AG10803 (cell line): ENCODE measurements at regions not wholly inside any gene's neighbourhood (a gene's known extent, or its start where the extent isn't known, plus 50 kb on each side); places are given as distances from the start of the nearest gene placed in this dataset.

Experiments
- DNase-seq: peaks from one replicate; pipeline ENCODE4 v3.0.0; 2010; ENCODE audit warnings: low read depth
- H3K4me3 ChIP-seq: 2 replicates; pipeline ENCODE4 v1.5.1; 2011; ENCODE audit warnings: mild to moderate bottlenecking, low read length, control low read depth
- TF ChIP-seq, protein P1 (sequence below): conservative IDR thresholded peaks from 2 replicates; pipeline ENCODE4 v1.5.1; 2011; ENCODE audit warnings: mild to moderate bottlenecking, low read length, control low read depth, inconsistent platforms

DNA sequence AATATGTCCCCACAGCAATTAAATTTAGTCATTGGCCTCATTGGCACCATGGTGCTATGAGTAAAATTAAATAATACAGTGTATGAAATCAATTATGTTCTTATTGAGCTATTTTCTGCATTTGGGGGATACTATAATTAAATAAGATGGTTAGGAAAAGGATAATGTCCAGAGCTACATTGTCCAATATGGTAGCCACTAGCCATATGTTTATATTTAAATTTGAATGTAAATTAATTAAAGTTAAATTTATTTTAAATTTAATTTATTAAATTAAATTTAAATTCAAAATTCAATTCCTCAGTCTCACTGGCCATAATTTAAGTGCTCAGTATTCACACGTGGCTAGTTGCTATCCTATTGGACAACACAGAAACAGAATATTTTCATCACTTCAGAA lies 115.7 kb downstream of the SPATA31D1 start:
- H3K4me3 ChIP-seq: no peak overlapping the region
- no peak for DNase-seq
- TF ChIP-seq, protein P1, sequence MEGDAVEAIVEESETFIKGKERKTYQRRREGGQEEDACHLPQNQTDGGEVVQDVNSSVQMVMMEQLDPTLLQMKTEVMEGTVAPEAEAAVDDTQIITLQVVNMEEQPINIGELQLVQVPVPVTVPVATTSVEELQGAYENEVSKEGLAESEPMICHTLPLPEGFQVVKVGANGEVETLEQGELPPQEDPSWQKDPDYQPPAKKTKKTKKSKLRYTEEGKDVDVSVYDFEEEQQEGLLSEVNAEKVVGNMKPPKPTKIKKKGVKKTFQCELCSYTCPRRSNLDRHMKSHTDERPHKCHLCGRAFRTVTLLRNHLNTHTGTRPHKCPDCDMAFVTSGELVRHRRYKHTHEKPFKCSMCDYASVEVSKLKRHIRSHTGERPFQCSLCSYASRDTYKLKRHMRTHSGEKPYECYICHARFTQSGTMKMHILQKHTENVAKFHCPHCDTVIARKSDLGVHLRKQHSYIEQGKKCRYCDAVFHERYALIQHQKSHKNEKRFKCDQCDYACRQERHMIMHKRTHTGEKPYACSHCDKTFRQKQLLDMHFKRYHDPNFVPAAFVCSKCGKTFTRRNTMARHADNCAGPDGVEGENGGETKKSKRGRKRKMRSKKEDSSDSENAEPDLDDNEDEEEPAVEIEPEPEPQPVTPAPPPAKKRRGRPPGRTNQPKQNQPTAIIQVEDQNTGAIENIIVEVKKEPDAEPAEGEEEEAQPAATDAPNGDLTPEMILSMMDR: no peak

DNA sequence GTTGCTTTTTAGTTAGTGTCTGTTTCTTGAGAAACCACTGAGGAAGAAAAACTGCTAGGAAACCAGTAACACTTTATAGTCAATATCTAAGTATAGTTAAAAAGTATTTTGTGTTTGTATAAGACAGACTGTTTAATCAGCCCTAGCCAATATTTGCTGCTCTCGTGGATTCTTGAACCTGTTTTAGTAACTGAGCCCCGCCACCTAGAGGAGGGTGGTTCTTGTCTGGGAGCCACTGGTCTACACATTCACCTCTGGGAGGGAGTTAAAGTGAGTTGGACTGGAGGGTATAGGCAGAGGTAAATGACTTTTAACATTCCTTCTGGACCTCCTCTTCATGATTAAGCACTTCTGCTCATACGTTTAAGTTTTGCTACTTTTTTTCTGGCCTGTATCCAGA lies 117.2 kb downstream of the SPATA31D1 start:
- no peak for DNase-seq
- TF ChIP-seq, protein P1: no peak
- no peak overlapping the region for H3K4me3 ChIP-seq

DNA sequence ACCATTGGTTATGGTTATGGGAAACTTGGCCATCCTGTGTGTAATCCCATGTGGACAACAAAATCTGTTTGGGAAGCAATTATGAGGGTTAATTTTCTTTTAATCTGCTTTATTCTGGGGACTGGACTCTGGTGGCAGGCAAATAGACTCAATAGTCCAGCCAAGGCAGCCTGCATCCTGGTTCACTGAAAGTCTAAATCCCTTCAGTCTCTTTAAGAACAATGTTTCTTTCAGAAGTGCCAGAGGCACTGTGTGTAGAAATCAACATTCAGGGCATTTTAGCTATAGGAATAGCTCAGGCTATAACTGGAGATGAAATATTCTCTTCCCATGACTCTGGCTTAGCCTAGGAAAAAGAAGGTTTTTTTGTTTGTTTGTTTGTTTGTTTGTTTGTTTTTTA lies 118.0 kb downstream of the SPATA31D1 start:
- H3K4me3 ChIP-seq: no peak overlapping the region
- TF ChIP-seq, protein P1: no peak
- DNase-seq: no peak

DNA sequence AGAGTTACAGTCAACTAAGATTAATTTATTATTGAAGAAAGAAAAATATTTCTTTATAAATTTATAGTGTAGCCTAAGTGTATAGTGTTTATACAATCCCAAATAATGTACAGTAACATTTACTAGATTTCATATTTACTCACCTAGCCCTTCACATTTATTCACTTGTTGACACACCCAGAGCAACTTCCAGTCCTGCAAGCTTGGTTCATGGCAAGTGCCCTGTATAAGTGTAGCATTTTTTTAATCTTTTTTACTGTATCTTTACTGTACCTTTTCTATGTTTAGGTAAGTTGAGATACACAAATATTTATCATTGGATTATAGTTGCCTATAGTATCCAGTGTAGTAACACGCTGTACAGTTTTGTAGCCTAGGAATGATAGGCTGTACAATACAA lies 119.9 kb downstream of the SPATA31D1 start:
- TF ChIP-seq, protein P1: no peak
- no peak overlapping the region for H3K4me3 ChIP-seq
- no peak for DNase-seq

DNA sequence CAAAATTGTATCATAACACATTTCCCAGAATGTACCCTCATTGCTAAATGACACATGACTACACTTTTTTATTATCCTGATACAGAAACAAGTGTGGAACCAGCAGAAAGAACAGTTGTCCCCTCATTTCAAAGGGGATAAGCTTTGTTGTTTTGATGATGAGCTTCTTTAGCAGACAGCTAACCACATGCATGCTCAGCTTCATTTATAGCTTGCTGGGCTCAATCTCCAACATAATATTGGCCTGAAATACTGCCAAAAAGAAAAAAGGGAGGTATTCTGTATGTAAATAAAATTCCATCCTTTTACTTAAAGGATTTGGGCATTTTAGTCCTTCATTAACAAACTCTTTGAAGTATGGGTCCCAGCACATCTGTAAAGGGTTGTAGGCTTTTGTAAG lies 120.4 kb downstream of the SPATA31D1 start:
- DNase-seq: no peak
- no peak overlapping the region for H3K4me3 ChIP-seq
- TF ChIP-seq, protein P1: no peak

DNA sequence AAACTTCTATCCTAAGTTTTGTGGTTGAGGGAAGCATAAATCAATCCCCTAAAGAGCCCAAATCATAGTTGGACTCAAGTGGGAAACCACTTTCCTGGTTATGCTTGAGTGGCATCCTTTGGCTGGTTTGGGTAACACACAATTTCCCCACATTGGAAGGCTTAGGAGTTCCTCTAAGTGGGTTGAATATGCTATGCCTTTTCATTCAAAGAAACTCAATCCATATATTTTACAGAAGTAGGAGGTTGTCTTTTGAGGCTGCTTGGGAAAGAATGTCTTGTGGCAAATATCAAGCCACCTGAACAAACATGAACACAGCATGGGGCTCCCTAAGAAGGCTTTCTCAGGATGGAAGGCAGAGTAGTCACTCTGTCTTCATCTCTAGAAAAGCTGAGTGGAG lies 121.1 kb downstream of the SPATA31D1 start:
- TF ChIP-seq, protein P1: no peak
- H3K4me3 ChIP-seq: no peak overlapping the region
- no peak for DNase-seq

DNA sequence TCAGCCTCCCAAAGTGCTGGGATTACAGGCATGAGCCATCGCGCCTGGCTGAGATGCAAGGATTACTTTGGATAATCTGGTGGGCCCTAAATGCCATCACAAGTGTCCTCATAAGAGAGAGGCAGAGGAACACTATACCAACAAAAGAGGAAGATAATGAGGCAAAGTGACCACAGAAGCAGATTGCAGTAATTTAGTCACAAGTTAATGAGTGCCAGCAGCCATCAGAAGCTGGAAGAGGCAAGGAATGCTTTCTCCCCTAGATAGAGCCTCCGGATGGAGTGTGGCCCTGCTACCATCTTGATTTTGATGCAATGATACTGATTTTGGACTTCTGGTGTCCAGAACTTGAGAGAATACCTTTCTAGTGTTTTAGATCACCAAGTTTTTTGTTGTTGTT lies 122.3 kb downstream of the SPATA31D1 start:
- TF ChIP-seq, protein P1: no peak
- no peak overlapping the region for H3K4me3 ChIP-seq
- no peak for DNase-seq
